Medulla oblongata (tissue), 1 donor: ENCODE measurements at regions not wholly inside any gene's neighbourhood (a gene's known extent, or its start where the extent isn't known, plus 50 kb on each side); places are given as distances from the start of the nearest gene placed in this dataset.

Experiments
- DNase-seq: peaks from one replicate; pipeline ENCODE4 v3.0.0-alpha.2; 2015; ENCODE audit errors: extremely low spot score

DNA sequence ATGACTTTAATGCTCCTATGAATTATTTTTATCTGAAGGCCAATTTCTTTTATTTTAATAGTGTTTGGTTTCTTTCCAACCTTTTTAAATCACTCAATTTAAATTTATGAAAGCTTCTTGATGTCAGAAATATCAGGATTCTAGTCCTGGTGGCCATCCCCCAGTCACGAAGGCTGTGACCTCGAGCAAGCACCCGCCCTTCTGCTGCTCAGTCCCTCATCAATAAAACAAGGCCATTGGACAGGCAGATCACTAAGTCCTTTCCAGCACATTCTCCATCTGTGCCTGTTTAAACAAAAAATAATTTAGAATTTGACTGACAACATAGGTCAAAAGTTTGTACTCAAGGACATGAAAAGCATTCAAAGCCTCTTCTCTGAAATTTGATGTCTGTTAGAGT, 483.6 kb upstream of the VRK2 start:
- DNase-seq, result no peak

DNA sequence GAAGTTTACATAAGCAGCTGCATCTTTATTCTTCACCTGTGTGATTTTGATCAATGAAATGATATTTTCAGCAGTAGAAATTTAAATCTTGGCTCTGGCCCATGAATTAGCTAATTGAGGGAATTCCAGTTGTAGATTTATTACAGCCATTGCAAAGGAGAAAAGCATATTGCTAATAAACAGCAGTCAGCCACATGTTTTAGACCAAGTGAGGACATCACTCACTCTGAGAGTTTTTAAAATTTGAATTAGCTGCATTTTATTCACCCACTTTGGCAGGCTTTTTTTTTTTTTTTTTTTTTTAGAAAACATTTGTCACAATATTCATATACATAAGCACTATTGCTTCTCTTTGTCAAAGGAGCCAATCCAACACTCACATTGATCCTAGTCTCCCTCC, 479.4 kb upstream of the VRK2 start:
- no peak for DNase-seq

DNA sequence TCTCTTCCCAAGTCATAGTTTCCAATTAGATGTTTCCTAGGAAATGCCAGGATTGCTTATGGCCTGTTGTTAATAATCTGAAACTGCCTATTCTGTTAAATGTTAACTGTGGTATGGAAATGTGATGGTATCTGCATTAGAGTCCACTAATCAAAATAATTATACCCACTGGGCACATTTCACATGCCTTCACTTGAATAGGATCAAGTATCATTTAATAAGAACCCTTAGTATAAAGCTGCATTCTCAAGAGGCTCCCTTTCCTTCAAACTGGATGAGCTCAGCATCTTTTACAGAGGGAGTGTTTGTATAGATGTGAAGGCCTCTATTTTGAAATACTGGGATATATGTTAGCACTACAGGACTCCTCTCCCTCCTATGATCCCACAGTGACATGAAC, 477.2 kb upstream of the VRK2 start:
- no peak for DNase-seq

DNA sequence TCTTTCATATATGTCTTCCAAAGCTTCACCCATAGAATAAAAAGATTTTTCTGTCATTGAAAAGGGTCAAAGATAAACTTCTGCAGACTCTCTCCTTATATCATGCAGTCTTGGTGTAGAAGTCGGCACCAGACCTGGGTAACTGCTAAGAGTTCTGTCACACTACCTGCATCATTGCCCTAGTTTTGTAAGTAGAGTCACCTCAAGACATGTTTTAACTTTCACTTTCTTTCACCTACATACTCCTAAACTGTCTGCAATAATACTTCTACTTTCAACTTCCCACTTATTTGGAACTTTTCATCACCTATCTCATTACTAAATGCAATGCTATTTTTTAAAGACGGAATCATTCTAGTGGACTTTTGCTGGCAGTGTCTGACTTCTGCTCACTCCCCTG, 475.6 kb upstream of the VRK2 start:
- DNase-seq, result no peak

DNA sequence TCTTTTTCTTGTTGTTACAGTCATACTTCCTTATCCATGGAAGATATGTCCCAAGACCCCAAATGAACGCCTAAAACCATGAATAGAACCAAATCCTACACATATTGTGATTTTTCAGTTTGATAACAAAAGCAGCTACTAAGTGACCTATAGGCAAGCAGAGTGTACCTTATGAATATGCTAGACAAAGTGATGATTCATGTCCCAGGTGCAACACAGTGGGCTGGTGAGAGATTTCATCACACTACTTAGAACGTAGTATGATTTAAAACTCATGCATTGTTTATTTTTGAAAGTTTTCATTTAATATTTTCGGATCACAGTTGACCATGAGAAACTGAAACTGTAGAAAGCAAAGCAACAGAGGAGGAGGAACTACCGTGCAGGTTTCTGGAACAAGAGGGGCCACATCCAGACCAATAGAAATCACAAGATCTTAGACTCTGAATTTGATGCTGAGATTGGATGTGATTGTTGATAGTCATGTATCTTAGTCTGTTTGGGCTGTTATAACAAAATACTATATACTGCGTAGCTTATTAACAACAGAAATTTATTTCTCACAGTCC, 470.8 kb upstream of the VRK2 start:
- DNase-seq, result no peak

DNA sequence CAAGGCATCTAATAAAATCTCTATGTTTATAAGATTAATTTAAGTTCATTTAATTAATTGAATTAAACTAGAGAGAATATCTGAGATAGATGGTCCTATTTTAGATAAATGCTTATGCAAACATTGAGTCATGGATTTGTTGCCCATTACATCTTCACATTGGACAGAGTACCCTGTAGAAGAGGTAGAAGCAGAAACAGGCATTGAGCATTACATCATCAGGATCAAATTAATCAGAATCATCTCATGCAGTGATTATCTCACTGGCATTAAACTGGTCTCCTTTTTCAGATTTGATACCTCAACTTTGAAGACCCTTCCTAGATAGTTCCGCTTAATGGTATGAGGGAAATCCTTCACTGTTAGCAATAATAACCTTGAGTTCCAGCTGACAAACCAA, 469.6 kb upstream of the VRK2 start:
- DNase-seq, result no peak

DNA sequence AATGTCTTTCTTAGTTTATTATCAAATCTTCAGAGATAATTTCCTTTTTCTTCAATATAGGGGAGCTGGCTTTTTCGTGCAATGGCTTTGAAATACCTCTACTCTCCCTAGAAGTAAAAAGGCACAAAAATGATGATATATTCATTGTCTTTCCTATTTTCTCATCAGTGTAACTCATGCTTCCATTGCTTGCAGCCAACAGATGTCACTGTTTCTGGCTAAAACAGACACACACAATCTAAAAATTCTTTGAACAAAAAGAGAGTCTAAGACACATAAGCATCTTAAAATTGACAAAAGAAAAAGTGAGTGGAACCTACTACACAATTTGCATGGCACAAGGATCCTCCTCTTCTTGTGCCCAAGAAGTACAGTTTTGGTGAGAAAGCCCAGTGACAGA, 448.7 kb upstream of the VRK2 start:
- DNase-seq, result no peak

DNA sequence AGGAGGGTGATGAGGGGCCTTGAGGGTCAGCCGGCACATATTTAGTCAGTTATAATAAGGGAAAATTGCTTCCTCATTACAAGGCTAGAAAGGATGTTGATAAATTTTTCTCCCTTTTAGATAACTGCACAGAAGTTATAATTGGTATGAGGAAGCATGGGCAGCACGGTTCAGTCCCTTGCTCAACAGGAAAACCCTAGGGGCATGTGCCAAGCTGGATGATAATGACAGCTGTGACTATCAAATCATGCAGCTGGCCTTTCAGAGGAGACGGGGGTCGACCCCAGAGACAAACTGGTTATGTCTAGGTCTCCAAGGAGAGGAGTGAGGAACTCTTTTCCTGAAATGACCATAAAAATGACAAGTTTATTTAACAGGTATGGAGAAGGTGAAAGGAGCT, 448.1 kb upstream of the VRK2 start:
- no peak for DNase-seq

DNA sequence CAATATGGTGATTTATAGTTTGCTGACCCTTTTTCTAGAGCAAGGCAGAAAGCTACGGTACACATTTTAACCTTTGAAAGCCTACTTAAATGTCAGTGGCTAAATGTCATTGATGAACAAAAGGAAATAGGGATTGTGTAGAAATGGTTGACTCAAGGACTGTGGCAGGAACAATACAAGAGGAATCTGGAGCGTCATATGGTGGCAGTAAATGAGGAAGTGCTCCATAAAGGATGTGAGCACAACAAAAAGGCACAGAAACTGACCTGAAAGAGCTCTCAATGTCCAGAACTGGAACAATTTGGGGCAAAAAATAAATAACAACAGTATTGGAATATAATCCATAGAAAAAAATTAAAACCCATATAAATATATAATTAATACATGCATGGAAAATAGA, 443.9 kb upstream of the VRK2 start:
- no peak for DNase-seq

DNA sequence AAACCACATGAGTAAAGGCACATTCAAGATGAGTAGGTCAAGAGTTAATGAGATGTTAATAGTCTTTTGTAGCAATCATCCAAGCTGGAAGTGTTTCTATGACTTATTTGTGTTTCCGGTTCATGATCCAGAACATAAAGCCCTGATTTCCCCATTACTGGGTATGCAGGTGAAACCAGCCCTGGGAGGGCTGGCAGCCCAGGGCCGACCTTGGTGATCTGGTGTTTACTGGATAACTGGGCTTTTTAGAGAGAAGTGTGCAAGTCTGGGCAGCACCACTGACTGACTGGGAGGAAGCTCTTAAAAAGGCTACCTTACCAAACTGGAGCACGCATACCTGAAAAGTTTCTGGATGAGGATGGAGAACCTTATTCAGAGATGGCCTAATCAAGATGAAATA, 431.6 kb upstream of the VRK2 start:
- DNase-seq, result no peak

DNA sequence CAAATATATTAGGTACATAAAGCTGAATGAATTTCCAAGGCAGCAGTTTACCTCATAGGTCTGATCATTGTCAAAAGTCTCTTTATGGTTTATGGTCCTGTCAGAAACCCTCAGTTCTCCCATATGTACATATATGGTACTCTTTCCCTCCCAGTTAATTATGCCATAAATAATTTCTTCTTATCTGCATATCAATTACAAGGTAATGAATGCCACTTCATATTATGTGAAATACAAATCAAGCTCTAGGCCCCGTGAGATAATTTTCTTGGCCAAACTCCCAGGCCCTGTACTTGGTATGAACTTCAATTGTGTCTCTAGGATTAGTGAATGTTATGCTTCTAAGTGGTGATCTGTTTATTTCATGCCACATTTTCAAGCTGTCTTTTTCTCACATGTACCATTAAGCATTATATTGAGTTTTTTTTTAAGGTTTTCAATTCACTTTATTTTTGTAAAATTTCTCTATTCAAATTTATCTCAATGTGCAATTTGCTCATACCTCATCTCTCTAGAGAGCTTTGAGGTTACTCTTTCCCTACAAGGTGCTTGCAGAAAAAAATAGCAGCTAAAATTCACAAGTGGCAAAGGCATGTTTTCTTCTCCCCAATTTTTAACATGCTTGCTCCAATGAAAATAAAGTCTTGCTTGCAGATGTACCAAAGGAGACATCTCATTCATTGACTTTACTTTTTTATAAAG, 430.6 kb upstream of the VRK2 start:
- no peak for DNase-seq

DNA sequence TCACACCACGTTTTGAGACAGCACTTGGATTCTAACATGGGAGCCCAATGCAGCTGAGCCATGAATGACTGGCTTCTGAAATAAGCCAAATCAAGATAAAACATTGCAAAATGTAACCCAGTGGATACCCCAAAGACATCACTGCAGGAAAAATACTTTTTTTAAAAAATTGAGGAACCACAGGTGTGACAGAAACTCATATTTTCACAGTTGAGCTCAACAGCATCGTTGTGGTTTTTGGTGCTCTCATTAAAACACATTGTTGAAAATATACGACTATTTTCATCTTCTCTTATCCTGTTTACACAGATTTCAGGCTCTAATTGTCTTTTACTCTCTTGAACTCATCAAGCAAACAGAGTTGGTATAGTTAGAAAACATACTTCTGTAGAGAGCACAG, 429.3 kb upstream of the VRK2 start:
- no peak for DNase-seq

DNA sequence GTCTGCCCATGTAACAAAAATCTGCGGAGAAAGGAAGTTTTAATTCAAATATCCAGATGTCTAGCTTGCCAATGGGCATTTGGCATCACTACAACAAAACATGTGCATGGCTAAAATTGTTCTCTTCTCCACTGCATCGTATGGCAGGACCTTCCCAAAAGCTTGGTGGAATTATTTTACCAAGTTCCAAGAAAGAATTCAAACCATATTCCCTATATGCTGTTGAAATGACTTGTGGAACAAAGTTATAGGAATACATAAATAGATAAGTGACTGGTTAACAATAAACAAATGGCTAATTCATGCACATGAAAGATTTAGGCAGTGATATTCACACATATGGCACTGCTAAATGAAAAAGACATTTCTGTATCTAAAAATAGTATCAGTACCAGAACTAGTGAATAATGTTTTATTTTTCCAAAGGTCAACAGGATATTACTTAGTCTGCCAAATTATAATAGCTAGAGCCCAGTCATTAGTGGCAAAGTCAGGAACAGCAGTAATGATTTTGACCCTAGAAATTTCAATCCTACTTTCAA, 425.4 kb upstream of the VRK2 start:
- no peak for DNase-seq

DNA sequence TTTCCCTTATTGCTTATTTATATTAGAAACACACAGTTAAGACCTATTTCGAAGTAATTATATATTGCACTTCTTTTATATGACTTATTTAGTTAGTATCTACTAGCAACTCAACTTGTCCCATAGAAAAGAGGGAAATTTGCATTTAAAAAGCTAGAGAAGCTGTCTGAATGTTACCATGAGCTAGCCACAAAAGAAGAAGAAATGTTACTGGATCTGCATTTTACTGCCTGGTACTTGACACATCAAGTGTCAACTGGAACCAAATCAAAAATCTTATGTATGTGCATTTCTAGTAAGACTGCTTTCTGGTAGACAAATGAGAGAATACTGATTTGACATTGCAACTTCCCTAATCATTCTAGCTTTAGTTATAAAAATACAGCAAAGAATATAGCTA, 424.6 kb upstream of the VRK2 start:
- DNase-seq, result no peak

DNA sequence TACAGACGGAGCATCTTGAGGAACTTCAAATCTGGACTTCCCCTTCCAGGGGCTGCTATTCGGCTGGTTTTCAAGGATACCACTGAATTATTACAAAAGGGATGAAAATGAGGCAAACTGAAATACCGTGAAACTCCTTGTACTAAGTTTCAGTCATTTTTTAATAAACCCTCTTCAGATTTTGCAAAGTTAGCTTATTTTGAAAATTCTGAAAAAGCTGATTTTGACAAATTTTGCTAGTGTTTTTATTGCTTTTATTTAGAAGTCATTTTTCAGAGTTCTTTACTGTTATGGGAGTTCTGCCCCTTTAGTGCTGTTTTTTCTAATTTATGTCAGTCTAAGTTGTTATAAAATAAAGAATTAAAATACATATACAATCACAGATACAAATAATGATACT, 390.4 kb upstream of the VRK2 start:
- no peak for DNase-seq

DNA sequence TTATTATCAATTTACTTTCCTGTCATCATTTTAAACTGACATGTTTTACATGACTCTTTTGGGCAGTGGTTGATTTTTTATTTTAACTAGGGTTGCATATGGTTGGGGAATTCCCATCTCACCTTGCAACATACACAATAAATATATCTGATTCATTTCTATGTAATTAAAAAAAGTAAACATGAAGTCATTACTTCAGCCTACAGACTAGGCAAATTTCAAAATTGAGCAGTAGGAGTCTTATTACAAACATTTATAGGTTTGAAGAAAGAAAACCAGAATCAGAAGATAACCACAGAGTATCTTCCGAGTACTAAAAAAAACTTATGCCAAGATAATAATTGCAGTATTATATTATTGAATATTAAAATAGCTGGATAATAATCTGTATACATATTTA, 377.0 kb upstream of the VRK2 start:
- no peak for DNase-seq

DNA sequence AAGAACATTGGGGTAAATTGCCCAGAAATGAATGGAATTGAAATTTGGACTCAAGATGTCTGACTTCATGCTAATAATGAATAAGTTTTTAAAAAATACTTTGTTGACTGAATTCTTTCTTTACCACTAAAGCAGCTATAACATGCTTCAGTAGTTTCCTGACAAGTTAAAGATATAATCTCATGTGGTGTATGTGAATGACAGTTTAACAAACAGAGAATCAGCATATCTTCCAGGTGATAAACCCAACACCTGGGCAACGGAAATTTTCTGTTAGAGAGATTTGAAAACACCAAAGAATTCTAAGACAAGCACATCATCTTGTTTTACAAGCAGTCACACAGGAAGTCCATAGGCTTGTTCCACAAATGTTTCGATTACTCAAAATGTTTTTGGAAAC, 372.6 kb upstream of the VRK2 start:
- no peak for DNase-seq

DNA sequence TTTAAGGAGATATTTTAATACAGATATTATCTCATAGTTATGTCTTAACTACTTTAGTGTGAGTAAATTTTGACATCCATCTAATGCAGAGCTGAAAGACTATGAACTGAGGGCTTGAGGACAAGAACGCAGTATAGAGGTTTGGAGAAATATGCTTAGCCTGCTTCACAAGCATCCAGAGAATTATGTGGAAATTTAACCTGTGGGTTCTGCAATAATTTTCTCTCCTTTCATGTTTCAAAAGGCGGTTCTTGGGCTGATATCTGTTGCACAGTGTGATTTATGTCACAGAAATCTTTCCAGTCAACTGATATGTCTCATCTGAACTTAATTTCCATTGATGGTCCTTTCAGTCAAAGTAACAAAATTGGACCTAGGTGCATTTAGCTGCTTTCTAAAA, 371.9 kb upstream of the VRK2 start:
- DNase-seq, result no peak

DNA sequence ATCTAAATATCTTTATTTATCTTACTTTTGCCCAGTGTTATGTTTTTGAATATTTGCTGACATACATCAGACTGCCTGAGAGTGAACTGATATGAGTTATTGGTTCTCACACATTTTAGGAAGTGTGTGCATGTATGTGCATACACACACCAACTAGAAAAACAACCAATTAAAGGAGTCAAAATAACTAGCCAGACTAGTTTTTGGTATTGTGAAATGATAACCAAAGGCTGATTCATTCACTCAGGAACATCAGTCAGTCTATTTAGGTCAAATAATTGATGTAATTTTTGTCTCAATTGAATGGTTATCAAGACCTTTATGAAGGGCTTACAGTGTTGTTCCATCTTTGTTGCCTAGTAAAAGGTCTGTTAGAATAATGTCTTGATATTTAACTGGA, 369.3 kb upstream of the VRK2 start:
- DNase-seq, result no peak

DNA sequence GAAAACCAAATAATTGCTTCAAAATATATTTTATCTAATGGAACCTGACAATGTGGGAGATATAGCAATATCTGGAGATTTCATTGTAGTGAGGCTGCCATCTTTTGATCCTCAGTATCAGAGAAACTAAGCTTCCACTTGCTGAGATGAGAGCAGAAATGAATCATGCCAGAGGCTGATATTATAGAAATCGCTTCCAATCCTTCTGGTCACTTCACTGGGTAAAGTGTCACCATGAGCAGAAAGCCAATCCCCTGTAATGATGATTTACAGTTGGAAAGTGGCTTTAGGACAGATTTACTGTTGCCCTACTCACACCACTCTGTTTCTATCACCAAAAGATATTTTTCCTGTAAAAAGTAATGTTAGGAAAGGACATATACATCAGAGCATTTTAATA, 365.0 kb upstream of the VRK2 start:
- no peak for DNase-seq

DNA sequence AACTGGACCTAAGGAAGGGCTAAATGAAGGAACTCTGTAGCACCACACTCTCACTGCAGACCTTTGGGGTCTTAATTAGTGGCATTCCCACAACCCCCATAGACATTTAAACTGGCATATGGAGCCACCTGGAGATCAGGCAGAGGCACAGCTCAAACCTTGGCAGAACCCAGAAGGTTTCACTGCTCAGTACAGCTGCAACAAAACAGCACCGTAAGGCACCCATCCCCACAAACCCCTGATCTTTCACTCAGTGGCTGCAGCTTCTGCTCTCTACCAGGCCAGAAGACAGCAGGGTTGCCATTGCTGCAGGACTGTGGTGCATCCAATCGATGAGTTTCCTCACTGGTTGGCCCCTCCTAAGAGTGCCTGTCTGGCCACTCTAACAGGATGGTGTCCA, 361.6 kb upstream of the VRK2 start:
- no peak for DNase-seq

DNA sequence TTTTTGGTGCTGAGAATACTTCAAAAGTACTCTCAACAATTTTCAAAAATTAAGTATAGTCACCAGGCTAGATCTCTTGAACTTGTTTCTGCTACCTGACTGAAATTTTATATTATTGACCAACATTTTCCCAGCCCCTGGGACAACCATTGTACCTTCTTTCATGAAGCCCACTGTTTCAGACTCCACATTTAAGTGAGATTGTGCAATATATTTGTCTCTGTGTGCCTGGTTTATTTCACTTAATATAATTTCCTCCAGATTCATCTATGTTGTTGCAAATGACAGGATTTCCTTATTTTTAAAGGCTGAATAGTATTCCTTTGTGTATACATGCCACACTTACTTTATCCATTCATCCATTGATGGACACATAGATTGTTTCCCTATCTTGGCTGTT, 354.2 kb upstream of the VRK2 start:
- no peak for DNase-seq

DNA sequence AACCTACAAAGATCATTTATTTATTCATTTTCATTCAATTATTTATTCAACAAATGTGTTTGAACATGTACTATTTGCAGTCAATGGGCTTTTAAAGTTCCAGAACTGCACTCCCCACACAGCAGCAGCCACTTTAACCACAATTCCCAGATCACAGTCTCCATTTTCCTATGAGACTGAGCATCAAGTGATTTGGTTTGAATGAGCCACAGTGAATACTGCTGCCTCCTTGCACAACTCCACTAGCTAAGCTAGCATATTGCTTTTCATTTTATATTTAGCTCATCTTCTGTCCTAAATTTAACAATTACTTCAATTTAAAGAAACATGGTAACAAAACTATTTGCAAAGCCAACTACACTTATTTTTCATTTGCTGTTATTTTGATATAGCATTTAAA, 353.4 kb upstream of the VRK2 start:
- no peak for DNase-seq

DNA sequence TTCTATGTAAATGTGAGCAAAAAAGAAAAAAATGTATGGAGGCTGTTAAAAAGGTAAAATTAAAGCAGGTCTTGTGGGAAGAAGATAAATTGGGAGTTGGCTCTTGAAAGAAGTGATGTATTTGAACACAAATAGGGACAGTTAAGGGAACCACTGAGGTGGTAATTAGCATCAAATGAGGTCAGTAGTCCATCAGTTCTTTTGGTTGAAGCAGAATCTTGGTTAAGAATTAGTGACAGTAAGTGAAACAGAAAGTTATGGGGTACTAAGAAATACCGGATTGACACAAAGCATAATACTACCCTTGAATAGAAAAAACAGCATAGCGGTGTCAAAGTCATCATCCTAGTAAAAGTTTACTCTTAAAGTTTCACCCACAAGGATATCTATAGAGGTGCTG, 352.6 kb upstream of the VRK2 start:
- DNase-seq, result no peak
